Common myeloid progenitor, CD34-positive (primary cell): ENCODE measurements at regions not wholly inside any gene's neighbourhood (a gene's known extent, or its start where the extent isn't known, plus 50 kb on each side); places are given as distances from the start of the nearest gene placed in this dataset.

Experiments used
- CTCF ChIA-PET: fragments of 350-600 bp; sonication (Branson Sonifier 250); formaldehyde crosslinking; loops from one replicate; lab custom pipeline; 2021; ENCODE audit warnings: antibody characterized with exemption; lab: Charles Lee
- POLR2A ChIA-PET: fragments of 350-600 bp; sonication (Branson Sonifier 250); formaldehyde crosslinking; loops from one replicate; lab custom pipeline; 2021; ENCODE audit warnings: antibody characterized with exemption; lab: Charles Lee
- DNase-seq, 3 donors: peaks; one replicate each; pipeline versions ENCODE4 v3.0.0 to v3.0.0-alpha.2; 2013
- H3K27ac ChIP-seq, 2 experiments: 1 replicate in 1 of 2; 2 replicates in 1 of 2; pipeline ENCODE4 v1.7.0; 2013; ENCODE audit warnings: inconsistent platforms in 2 of 2, low read length in 2 of 2, mild to moderate bottlenecking in 2 of 2, low read depth in 1 of 2, moderate library complexity in 1 of 2; ENCODE audit not compliant: severe bottlenecking in 2 of 2, insufficient read depth in 1 of 2, poor library complexity in 1 of 2
- H3K27me3 ChIP-seq, 5 experiments: replicated peaks in 2 of 5; 1 replicate in 3 of 5; 2 replicates in 2 of 5; pipeline versions ENCODE4 v1.6.1 to v1.7.0; 2013; ENCODE audit warnings: low read length in 4 of 5, mild to moderate bottlenecking in 2 of 5, moderate library complexity in 2 of 5, inconsistent platforms in 1 of 5; ENCODE audit not compliant: insufficient read depth in 5 of 5, control insufficient read depth in 4 of 5
- H3K36me3 ChIP-seq, 4 experiments: 1 replicate in 2 of 4; 2 replicates in 2 of 4; pipeline versions ENCODE4 v1.6.1 to v1.7.0; 2013; ENCODE audit warnings: low read length in 3 of 4, control low read depth in 1 of 4, mild to moderate bottlenecking in 1 of 4; ENCODE audit not compliant: control insufficient read depth in 4 of 4, insufficient read depth in 4 of 4
- H3K4me1 ChIP-seq, 4 experiments: 1 replicate in 3 of 4; 2 replicates in 1 of 4; pipeline versions ENCODE4 v1.6.1 to v1.7.1; 2013; ENCODE audit warnings: low read length in 3 of 4, mild to moderate bottlenecking in 3 of 4, control low read depth in 1 of 4, inconsistent platforms in 1 of 4, moderate library complexity in 1 of 4; ENCODE audit not compliant: control insufficient read depth in 4 of 4, insufficient read depth in 4 of 4; ENCODE audit errors: control extremely low read depth in 1 of 4
- H3K4me3 ChIP-seq, 7 experiments: 1 replicate in 4 of 7; 2 replicates in 3 of 7; pipeline versions ENCODE4 v1.5.1 to v1.7.0; 2013; ENCODE audit warnings: mild to moderate bottlenecking in 7 of 7, low read length in 6 of 7, moderate library complexity in 6 of 7, inconsistent platforms in 2 of 7, low read depth in 2 of 7, control low read depth in 1 of 7; ENCODE audit not compliant: insufficient read depth in 4 of 7, control insufficient read depth in 1 of 7; ENCODE audit errors: extremely low read depth in 1 of 7
- H3K9me3 ChIP-seq, 5 experiments: 1 replicate in 4 of 5; 2 replicates in 1 of 5; pipeline versions ENCODE4 v1.6.1 to v1.7.1; 2013; ENCODE audit warnings: low read length in 4 of 5, mild to moderate bottlenecking in 2 of 5, inconsistent platforms in 1 of 5, low read depth in 1 of 5, moderate library complexity in 1 of 5; ENCODE audit not compliant: control insufficient read depth in 4 of 5, insufficient read depth in 2 of 5; ENCODE audit errors: control extremely low read depth in 1 of 5
- WGBS: methylation state at CpG from one replicate; pipeline ENCODE4 v1.1.5; 2013; ENCODE audit not compliant: insufficient coverage; 5-methylcytosine and 5-hydroxymethylcytosine counted together

DNA sequence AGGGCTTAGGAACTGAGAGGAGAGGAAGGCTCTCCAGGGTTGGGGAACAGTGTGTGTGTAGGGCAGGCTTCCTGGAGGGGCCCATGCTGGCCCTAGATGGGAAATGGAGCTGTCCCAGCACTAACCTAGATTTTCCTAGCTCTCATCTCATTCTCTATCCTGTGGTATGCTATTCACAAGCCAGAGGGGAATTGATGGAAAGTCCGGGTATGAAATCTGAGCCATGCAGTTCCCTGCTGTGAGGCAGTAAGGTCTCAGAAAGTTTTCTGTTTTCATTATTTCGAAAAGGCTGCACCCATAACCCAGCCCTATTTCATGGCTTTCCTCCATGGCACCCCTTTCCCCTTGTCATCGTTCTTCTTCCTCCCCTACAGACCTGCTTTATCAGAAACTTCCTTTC lies 220.3 kb downstream of the RPS24 start:
- CTCF ChIA-PET: interaction anchor here (0.9 to 1.1 kb wide), 3 partner anchors 21 to 48 kb away, joined by 3 read pairs; no protein-coding TSS in a partner anchor
- POLR2A ChIA-PET: no interaction called here
- no peak overlapping the region for H3K27ac ChIP-seq
- DNase-seq: no peak
- H3K4me1 ChIP-seq: peaks cover 13 to 56% (median 44%) of the 10 kb centered on the region in 4 experiments
- H3K9me3 ChIP-seq: no peaks in the 10 kb centered on the region
- no peaks in the 10 kb centered on the region for H3K36me3 ChIP-seq
- H3K27me3 ChIP-seq: no peaks in the 10 kb centered on the region
- H3K4me3 ChIP-seq: no peak overlapping the region
- 64% methylated on average over 2 of the region's 3 CpGs for WGBS

DNA sequence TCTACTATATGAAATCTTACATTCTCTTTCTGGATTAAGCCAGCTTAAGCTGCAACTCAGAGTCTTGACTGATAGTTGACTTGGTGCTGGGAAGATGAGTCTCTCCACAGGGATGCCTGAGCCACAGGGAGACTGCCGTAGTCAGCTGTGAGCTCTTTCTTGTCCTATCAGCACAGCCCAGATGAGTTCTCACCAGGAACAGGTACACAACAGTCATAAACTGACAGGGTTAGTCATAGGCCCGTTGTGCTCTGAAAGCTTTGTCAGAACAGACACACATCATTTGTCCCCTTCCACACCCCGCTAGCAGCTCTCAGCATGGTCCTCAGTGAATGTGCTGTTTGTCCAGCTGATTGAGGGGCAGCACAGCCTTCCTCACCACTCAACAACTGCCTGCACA lies 221.6 kb downstream of the RPS24 start:
- Histone ChIP-seq H3K27me3 (no peaks in the 10 kb centered on the region), H3K4me1 (peaks cover 7 to 44% (median 32%) of the 10 kb centered on the region in 4 experiments), H3K27ac (no peak overlapping the region), H3K4me3 (no peak overlapping the region), H3K9me3 (peaks cover 0 to 2% (median 0%) of the 10 kb centered on the region in 5 experiments), H3K36me3 (no peaks in the 10 kb centered on the region)
- CTCF ChIA-PET: interaction anchor here (0.9 to 1.2 kb wide), 3 partner anchors 19 to 36 kb away, joined by 3 read pairs; no protein-coding TSS in a partner anchor
- POLR2A ChIA-PET: no interaction called here
- WGBS: 81% methylated on average over 3 of the region's 3 CpGs
- no peak for DNase-seq

DNA sequence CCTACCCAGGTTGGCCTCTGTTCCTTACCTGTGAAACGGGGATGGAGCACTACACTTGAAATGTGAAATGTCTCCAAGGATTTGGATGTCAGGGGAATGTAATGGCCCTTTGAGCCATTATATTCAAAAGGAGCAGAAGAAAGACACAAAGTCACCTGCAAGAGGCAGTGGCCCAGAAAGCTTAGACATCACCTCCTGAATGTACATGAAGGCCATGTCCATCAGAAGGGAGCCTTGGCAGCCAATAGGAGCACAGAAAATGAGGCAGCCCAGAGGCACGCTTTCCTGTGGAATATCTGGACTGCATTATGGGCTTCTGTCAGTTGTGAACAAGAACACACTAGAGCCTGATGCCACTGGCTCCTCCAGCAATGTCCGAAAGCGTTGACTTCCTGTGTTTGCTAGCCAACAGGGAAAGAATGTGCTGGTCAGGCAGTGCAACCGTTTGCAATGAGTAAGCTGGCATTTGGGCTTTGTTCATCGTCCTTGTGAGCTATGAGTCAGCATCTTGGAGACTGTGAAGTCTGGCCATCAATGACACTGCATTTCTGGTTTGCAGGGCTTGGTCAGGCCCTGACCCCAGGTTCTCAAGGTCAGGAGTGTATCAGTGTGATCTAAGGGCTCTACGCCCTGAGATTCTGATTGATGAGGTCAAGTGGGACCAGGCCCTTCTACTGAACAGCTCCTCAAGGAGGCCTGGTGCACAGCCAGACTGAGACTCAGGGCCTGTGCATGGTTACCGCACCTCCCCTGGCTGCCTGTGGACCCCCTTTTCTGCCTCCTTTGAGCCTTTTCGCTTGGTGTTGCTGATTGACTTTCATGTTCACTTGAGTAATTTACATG lies 222.4 kb downstream of the RPS24 start:
- H3K4me3 ChIP-seq: no peak overlapping the region
- ChIA-PET CTCF (interaction anchor here (0.9 to 1.2 kb wide), 2 partner anchors 20 to 35 kb away, joined by 3 read pairs; no protein-coding TSS in a partner anchor), POLR2A (no interaction called here)
- no peaks in the 10 kb centered on the region for H3K27me3 ChIP-seq
- H3K9me3 ChIP-seq: peaks cover 0 to 2% (median 0%) of the 10 kb centered on the region in 5 experiments
- 57% methylated on average over 9 of the region's 9 CpGs for WGBS
- no peaks in the 10 kb centered on the region for H3K36me3 ChIP-seq
- DNase-seq: peak in 2 of 3 donors; percentile 72 to 80
- H3K4me1 ChIP-seq: peaks cover 6 to 36% (median 25%) of the 10 kb centered on the region in 4 experiments
- H3K27ac ChIP-seq: no peak overlapping the region

DNA sequence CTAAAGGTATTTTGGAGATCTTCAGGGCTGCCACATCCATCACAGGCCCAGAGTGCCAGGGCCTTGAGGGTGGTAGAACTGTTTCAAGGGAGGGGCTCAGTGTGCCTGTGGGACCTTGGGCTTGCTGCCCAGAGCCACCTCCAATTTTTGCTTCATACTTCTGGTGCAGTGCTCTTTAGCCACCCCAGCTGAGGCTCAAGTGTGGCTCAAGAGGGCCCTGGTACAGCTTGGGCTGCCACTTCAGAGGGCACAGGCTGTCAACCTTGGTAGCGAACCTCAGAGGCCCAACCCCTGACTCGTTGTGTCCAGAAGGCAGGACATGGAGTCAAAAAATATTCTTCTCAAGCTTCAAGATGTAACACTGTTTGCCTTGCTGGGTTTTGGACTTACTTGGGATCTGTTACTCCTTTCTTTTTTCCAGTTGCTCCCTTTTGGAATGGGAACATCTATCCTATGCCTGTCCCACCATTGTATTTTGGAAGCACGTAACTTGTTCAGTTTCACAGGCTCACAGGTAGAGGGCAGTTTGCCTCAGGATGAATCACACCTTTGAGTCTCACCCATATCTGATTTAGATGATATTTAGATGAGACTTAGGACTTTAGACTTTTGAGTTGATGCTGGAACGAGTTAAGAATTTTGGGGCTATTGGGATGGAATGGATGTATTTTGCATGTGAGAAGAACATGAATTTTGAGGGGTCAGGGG lies 224.8 kb downstream of the RPS24 start:
- CTCF ChIA-PET: no interaction called here

DNA sequence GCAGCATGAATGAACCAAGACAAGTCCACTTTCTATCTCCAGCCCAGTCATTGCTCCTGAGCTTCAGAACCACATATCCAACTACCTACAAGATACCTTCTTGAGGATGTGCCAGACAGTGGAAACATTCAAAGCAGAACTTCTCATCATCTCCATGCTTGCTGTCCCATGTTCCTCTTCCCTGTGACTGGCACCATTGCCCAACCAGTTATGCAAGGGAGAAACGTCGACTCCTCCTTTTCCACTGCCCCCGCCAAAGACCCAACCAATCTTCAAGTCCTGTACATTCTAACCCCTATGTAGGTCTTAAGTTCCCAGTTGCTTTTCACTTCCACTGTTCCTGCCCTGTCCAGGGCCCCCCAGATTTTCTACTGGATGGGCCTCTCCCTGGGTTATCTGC lies 225.7 kb downstream of the RPS24 start:
- Histone ChIP-seq H3K27ac (no peak overlapping the region), H3K36me3 (no peaks in the 10 kb centered on the region), H3K4me3 (no peak overlapping the region), H3K4me1 (peaks cover 5 to 19% (median 14%) of the 10 kb centered on the region in 4 experiments), H3K27me3 (no peaks in the 10 kb centered on the region), H3K9me3 (peaks cover 0 to 2% (median 0%) of the 10 kb centered on the region in 5 experiments)
- WGBS: 100% methylated on average over 3 of the region's 3 CpGs
- DNase-seq: no peak
- ChIA-PET CTCF (interaction anchor here (1.4 to 2.1 kb wide), 3 partner anchors 8 to 117 kb away, joined by 4 to 8 read pairs (median 4); no protein-coding TSS in a partner anchor), POLR2A (interaction anchor here (0.6 kb wide), 1 partner anchor 45 kb away, joined by 3 read pairs; no protein-coding TSS in a partner anchor)

More for the DNA sequence above, 224.8 kb downstream of the RPS24 start:
- no peak overlapping the region for H3K27ac ChIP-seq
- POLR2A ChIA-PET: no interaction called here
- no peak for DNase-seq
- H3K9me3 ChIP-seq: peaks cover 0 to 2% (median 0%) of the 10 kb centered on the region in 5 experiments
- no peak overlapping the region for H3K4me3 ChIP-seq
- H3K36me3 ChIP-seq: no peaks in the 10 kb centered on the region
- WGBS: 100% methylated on average over 2 of the region's 4 CpGs
- H3K27me3 ChIP-seq: no peaks in the 10 kb centered on the region
- peaks cover 6 to 23% (median 16%) of the 10 kb centered on the region in 4 experiments for H3K4me1 ChIP-seq

DNA sequence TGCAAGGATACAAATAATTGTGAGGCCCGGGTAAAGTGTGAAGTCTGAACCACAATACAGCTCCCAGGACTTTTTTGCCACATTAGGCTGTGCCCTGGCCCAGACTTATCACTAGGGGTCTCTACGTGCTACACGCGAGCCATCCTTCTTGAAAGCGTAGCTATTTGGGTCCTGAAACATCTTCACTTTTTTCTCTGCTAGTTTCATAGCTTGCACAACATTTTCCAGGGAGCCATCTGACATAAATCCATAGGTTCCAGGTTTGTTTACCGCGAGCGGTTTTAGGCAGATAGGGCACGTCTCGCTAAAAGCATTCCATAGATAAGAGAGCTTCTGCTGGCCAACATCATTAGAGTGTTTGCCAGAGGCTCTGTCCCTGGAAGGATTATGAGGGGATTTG lies 226.5 kb downstream of the RPS24 start:
- POLR2A ChIA-PET: interaction anchor here (0.6 to 1.2 kb wide), 2 partner anchors 33 to 44 kb away, joined by 3 read pairs; no protein-coding TSS in a partner anchor
- Histone ChIP-seq H3K27me3 (no peaks in the 10 kb centered on the region), H3K27ac (no peak overlapping the region), H3K4me3 (no peak overlapping the region), H3K4me1 (peaks cover 5 to 19% (median 14%) of the 10 kb centered on the region in 4 experiments), H3K36me3 (no peaks in the 10 kb centered on the region), H3K9me3 (peaks cover 0 to 2% (median 0%) of the 10 kb centered on the region in 5 experiments)
- WGBS: 100% methylated on average over 9 of the region's 10 CpGs
- no peak for DNase-seq
- CTCF ChIA-PET: interaction anchor here (0.7 to 2.1 kb wide), 11 partner anchors 9 to 117 kb away, joined by 3 to 8 read pairs (median 4); no protein-coding TSS in a partner anchor
